ENCODE measurements at regions not wholly inside any gene's neighbourhood (a gene's known extent, or its start where the extent isn't known, plus 50 kb on each side); places are given as distances from the start of the nearest gene placed in this dataset.

DNA sequence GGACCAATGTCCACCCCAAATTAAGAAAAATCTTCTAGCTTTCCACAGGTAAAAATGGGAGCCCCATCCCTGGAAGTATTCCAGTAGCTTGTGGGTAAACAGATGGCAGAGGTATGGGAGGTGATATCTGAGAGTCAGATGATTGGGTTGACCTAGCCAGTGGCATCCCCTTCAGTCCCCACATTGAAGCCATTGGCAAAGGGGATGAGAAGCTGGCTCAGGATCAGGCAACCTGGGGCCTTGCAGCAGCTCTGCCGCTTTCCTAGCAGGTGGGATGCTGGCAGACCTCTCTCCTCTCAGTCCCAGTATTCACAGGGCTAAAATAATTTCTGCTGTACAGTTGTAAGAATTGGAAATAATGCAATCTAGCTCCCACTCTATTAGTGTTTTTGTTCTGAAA lies 108.9 kb upstream of the KCNG1 start:
- no peak for DNase-seq
- Histone ChIP-seq H3K4me3 (no peak overlapping the region), H3K27ac (no peak overlapping the region), H3K4me1 (peaks cover 0 to 25% (median 6%) of the 10 kb centered on the region in 4 donors), H3K9me3 (no peaks in the 10 kb centered on the region), H3K36me3 (no peaks in the 10 kb centered on the region), H3K27me3 (peaks cover 0 to 21% (median 0%) of the 10 kb centered on the region in 3 donors)
- intact Hi-C loops (cut with DNase I; ENCODE audit: low total_unique reads), result no loop called here
- TF ChIP-seq POLR2A (IDR thresholded peaks at IDR 0.05) (no peak), POLR2AphosphoS5 (IDR thresholded peaks at IDR 0.05) (no peak), EP300 (IDR thresholded peaks at IDR 0.05) (no peak), CTCF (IDR thresholded peaks at IDR 0.05) (no peak)
- 88 to 100% (median 94%) methylated on average over 1 of the region's 1 CpG for WGBS, 5 donors

DNA sequence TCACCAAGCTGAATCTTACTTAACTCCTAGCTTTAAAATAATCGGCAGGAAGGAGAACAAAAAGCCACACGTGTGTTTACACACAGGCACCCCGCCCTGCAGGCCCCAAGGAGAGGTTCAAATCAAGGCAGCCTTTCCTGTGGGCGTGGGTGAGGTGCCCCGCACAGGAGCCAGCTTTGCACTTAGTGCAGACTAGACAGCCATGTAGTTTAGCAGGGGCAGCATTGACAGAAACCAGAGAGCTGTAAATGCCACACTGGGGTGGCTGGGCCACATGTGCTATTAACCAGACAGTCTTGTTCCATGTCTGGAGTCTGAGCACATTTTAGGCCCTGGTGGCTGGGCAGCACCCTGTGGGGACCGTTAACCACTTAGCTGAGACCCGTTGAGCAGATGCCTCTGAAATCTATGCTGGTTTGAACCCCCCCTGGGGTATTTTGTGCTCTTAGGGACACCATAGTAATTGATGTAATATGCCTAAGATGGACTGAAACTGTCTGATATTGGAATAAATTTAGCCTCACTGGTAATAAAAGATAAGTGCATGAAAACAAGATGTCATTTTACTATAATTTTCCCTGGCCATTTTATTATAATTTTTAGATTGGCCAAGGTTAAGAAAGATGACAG lies 106.4 kb upstream of the KCNG1 start:
- TF ChIP-seq POLR2A (IDR thresholded peaks at IDR 0.05) (no peak), EP300 (IDR thresholded peaks at IDR 0.05) (peak; percentile 69), CTCF (IDR thresholded peaks at IDR 0.05) (no peak), POLR2AphosphoS5 (IDR thresholded peaks at IDR 0.05) (peak; percentile 39 to 81 (median 58))
- peak in 1 of 2 donors; percentile 77 for DNase-seq
- H3K4me3 ChIP-seq, result no peak overlapping the region

DNA sequence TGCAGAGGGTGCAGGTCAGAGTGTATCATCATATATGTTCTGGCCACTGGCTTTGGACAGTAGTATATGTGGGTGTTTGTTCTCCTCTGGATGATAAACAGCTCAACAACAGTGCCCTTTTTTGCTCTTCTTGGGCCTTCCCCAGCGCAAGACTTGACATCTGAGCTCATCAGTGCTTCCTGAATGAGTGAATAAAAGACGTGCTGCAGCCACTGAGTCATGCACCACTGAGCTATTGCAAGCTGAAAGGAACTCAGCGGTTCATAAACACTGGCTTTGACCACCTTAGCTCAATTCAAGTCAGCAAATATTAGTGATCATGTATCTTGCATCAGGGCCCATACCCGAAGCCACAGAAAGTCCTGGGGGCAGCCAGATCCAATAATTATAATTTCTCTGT lies 105.3 kb upstream of the KCNG1 start:
- intact Hi-C loops (cut with DNase I; ENCODE audit: low total_unique reads), result no loop called here
- Histone ChIP-seq H3K27me3 (peaks cover 0 to 25% (median 4%) of the 10 kb centered on the region in 3 donors), H3K27ac (no peak overlapping the region), H3K4me3 (no peak overlapping the region), H3K4me1 (peaks cover 0 to 35% (median 11%) of the 10 kb centered on the region in 4 donors), H3K9me3 (no peaks in the 10 kb centered on the region), H3K36me3 (no peaks in the 10 kb centered on the region)
- 56 to 77% (median 69%) methylated on average over 4 of the region's 4 CpGs for WGBS, 5 donors
- no peak for DNase-seq
- no peak for TF ChIP-seq EP300 (IDR thresholded peaks at IDR 0.05)
- TF ChIP-seq POLR2AphosphoS5 (IDR thresholded peaks at IDR 0.05), result no peak
- TF ChIP-seq POLR2A (IDR thresholded peaks at IDR 0.05), result no peak
- TF ChIP-seq CTCF (IDR thresholded peaks at IDR 0.05), result no peak

More for the DNA sequence above, 106.4 kb upstream of the KCNG1 start:
- 23 to 47% (median 28%) methylated on average over 7 of the region's 7 CpGs for WGBS, 5 donors
- H3K36me3 ChIP-seq, result no peaks in the 10 kb centered on the region
- peaks cover 0 to 25% (median 0%) of the 10 kb centered on the region in 3 donors for H3K27me3 ChIP-seq
- intact Hi-C loops (cut with DNase I; ENCODE audit: low total_unique reads), result no loop called here
- H3K9me3 ChIP-seq, result no peaks in the 10 kb centered on the region
- H3K4me1 ChIP-seq, result peaks cover 0 to 35% (median 11%) of the 10 kb centered on the region in 4 donors
- H3K27ac ChIP-seq, result no peak overlapping the region

DNA sequence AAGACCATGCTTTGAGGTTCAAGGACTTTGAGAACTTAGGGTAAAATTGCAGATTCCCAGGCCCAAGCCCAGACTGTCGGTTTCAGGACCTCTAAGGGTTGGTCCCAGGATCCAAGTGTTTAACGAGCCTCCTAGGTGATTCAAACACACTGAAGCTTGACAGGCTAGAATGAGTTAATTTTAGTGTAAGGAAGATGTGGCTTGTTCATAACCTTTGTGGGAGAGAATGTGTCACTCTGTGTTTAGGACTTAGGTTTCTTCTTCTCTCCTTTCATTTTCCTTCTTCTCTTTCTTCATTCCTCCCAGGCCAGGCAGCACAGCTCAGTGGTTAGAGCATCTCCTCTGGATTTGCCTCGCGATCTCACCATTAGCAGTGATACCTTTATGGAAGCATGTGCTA lies 104.8 kb upstream of the KCNG1 start:
- intact Hi-C loops (cut with DNase I; ENCODE audit: low total_unique reads), result no loop called here
- 61 to 94% (median 76%) methylated on average over 4 of the region's 4 CpGs for WGBS, 5 donors
- TF ChIP-seq POLR2A (IDR thresholded peaks at IDR 0.05), result no peak
- DNase-seq, result no peak
- H3K36me3 ChIP-seq, result no peaks in the 10 kb centered on the region
- H3K9me3 ChIP-seq, result no peaks in the 10 kb centered on the region
- H3K27me3 ChIP-seq, result peaks cover 0 to 23% (median 4%) of the 10 kb centered on the region in 3 donors
- H3K4me3 ChIP-seq, result no peak overlapping the region
- peaks cover 0 to 35% (median 11%) of the 10 kb centered on the region in 4 donors for H3K4me1 ChIP-seq
- no peak overlapping the region for H3K27ac ChIP-seq

DNA sequence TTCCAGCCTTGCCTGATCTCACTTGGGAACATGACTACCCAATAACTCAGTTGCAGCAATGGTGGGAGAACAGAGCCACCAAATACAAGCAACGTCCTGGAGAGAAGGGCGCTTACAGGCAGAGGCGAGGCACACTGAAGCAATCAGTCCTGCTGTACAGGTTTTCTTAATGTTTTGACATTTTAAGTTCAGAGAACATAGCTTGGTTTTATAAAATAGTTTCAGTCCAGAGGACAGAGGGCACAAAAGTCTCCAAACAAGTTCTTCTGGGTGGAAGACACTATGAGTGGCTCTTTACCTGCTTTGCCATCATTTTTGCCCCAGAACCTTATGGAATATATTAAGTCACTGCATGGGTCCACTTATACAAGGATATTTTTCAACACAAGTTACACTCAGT lies 103.4 kb upstream of the KCNG1 start:
- no peak for TF ChIP-seq CTCF (IDR thresholded peaks at IDR 0.05)
- TF ChIP-seq POLR2AphosphoS5 (IDR thresholded peaks at IDR 0.05), result no peak
- no peak for TF ChIP-seq EP300 (IDR thresholded peaks at IDR 0.05)
- TF ChIP-seq POLR2A (IDR thresholded peaks at IDR 0.05), result no peak
- H3K27me3 ChIP-seq, result peaks cover 0 to 17% (median 5%) of the 10 kb centered on the region in 3 donors
- intact Hi-C loops (cut with DNase I; ENCODE audit: low total_unique reads), result no loop called here
- DNase-seq, result peak in 1 of 2 donors; percentile 35
- H3K9me3 ChIP-seq, result no peaks in the 10 kb centered on the region
- no peaks in the 10 kb centered on the region for H3K36me3 ChIP-seq
- WGBS, 5 donors, result 63 to 66% (median 64%) methylated on average over 3 of the region's 3 CpGs
- H3K4me1 ChIP-seq, result peaks cover 0 to 40% (median 14%) of the 10 kb centered on the region in 4 donors
- peak overlapping the region in 2 of 5 donors; percentile 58 to 62 for H3K27ac ChIP-seq
- H3K4me3 ChIP-seq, result no peak overlapping the region

All from stomach (tissue), 8 donors.